ENCODE measurements at regions not wholly inside any gene's neighbourhood (a gene's known extent, or its start where the extent isn't known, plus 50 kb on each side); places are given as distances from the start of the nearest gene placed in this dataset.

DNA sequence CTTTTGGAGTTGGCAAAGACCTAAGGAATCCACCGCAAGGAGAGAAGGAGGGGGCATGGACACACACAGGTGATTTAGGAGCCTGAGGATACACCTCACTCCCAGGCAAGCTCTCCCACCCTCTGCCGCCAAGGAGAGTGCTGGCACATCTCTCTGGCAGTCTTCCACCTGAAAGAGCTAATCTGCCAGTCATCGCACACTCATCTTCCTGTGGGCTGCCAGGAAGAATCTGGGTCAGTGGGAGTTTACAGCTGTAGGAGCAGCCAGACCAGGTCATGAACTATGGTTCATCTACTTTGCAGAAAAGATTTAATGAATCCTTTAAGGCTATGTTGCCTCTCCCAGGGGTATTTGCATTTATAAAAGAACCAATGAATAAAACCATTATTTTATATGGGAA lies 170.6 kb upstream of the TSC22D2 start:
- TF ChIP-seq, protein P1, sequence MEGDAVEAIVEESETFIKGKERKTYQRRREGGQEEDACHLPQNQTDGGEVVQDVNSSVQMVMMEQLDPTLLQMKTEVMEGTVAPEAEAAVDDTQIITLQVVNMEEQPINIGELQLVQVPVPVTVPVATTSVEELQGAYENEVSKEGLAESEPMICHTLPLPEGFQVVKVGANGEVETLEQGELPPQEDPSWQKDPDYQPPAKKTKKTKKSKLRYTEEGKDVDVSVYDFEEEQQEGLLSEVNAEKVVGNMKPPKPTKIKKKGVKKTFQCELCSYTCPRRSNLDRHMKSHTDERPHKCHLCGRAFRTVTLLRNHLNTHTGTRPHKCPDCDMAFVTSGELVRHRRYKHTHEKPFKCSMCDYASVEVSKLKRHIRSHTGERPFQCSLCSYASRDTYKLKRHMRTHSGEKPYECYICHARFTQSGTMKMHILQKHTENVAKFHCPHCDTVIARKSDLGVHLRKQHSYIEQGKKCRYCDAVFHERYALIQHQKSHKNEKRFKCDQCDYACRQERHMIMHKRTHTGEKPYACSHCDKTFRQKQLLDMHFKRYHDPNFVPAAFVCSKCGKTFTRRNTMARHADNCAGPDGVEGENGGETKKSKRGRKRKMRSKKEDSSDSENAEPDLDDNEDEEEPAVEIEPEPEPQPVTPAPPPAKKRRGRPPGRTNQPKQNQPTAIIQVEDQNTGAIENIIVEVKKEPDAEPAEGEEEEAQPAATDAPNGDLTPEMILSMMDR (optimal IDR thresholded peaks at IDR 0.05 in 1 of 3, IDR thresholded peaks at IDR 0.05 in 1 of 3, conservative IDR thresholded peaks at IDR 0.05 in 1 of 3; ENCODE audit: extremely low read depth in 1 of 3, insufficient read depth in 2 of 3, low read length in 3 of 3): no peak
- no peak for TF ChIP-seq EZH2 (IDR thresholded peaks at IDR 0.05; ENCODE audit: low read length)
